SIG-M5 treated with dmso at 0.1 percent for 504 hours (cell line): ENCODE measurements at regions not wholly inside any gene's neighbourhood (a gene's known extent, or its start where the extent isn't known, plus 50 kb on each side); places are given as distances from the start of the nearest gene placed in this dataset.

Source experiments
- DNase-seq: peaks from one replicate; lab custom pipeline; 2025; ENCODE audit not compliant: unreplicated experiment; lab: John Stamatoyannopoulos, UW

- no peak for DNase-seq
Observed at GRCh38 chr2:16282511-16282910, 342.2 kb downstream of the MYCN start.

GRCh38 chr2:16281451-16282335 is 341.3 kb downstream of the MYCN start:
- peak; percentile 64 for DNase-seq

- DNase-seq: no peak
Observed at GRCh38 chr2:16280081-16280480, 339.7 kb downstream of the MYCN start.

GRCh38 chr2:16279641-16280040 is 339.3 kb downstream of the MYCN start:
- no peak for DNase-seq

GRCh38 chr2:16279201-16279570 is 338.8 kb downstream of the MYCN start:
- DNase-seq: no peak

- no peak for DNase-seq
Observed at GRCh38 chr2:16278421-16279200, 338.3 kb downstream of the MYCN start.

GRCh38 chr2:16277117-16277516 is 336.8 kb downstream of the MYCN start:
- DNase-seq: no peak

- DNase-seq: no peak
Observed at GRCh38 chr2:16275661-16276060, 335.3 kb downstream of the MYCN start.

GRCh38 chr2:16275131-16275530 is 334.8 kb downstream of the MYCN start:
- no peak for DNase-seq

GRCh38 chr2:16273111-16273510 is 332.8 kb downstream of the MYCN start:
- no peak for DNase-seq

GRCh38 chr2:16272038-16272788 is 331.9 kb downstream of the MYCN start:
- no peak for DNase-seq

- DNase-seq: no peak
Observed at GRCh38 chr2:16271231-16271896, 331.0 kb downstream of the MYCN start.

- DNase-seq: no peak
Observed at GRCh38 chr2:16270441-16270840, 330.1 kb downstream of the MYCN start.

- no peak for DNase-seq
Observed at GRCh38 chr2:16268301-16269000, 328.1 kb downstream of the MYCN start.

GRCh38 chr2:16266571-16266970 is 326.2 kb downstream of the MYCN start:
- DNase-seq: no peak

- DNase-seq: no peak
Observed at GRCh38 chr2:16264931-16265540, 324.7 kb downstream of the MYCN start.

GRCh38 chr2:16264491-16264890 is 324.1 kb downstream of the MYCN start:
- no peak for DNase-seq

- no peak for DNase-seq
Observed at GRCh38 chr2:16263241-16263890, 323.0 kb downstream of the MYCN start.

GRCh38 chr2:16262526-16263178 is 322.3 kb downstream of the MYCN start:
- DNase-seq: no peak
